Liver (tissue), 8 donors: ENCODE measurements at regions not wholly inside any gene's neighbourhood (a gene's known extent, or its start where the extent isn't known, plus 50 kb on each side); places are given as distances from the start of the nearest gene placed in this dataset.

ENCODE experiments used
- DNase-seq: peaks from one replicate; pipeline ENCODE4 v3.0.0-alpha.2; 2017; ENCODE audit warnings: low spot score
- H3K27ac ChIP-seq, 2 donors: one replicate each; pipeline ENCODE4 v1.7.0; 2013; ENCODE audit warnings: inconsistent platforms in 2 of 2, low read length in 2 of 2, control low read depth in 1 of 2, low read depth in 1 of 2, mild to moderate bottlenecking in 1 of 2
- H3K27me3 ChIP-seq, 4 donors: one replicate each; pipeline versions ENCODE4 v1.6.1 to v1.7.0; 2013; ENCODE audit warnings: low read length in 3 of 4, inconsistent platforms in 1 of 4, mild to moderate bottlenecking in 1 of 4, moderate library complexity in 1 of 4; ENCODE audit not compliant: control insufficient read depth in 4 of 4, insufficient read depth in 4 of 4
- H3K36me3 ChIP-seq, 4 donors: one replicate each; pipeline versions ENCODE4 v1.6.1 to v1.7.0; 2013; ENCODE audit warnings: low read length in 3 of 4, mild to moderate bottlenecking in 3 of 4, low read depth in 1 of 4, moderate library complexity in 1 of 4; ENCODE audit not compliant: control insufficient read depth in 4 of 4, insufficient read depth in 3 of 4
- H3K4me1 ChIP-seq, 4 donors: one replicate each; pipeline versions ENCODE4 v1.6.1 to v1.7.0; 2013; ENCODE audit warnings: low read length in 3 of 4, mild to moderate bottlenecking in 3 of 4, moderate library complexity in 1 of 4; ENCODE audit not compliant: control insufficient read depth in 4 of 4, insufficient read depth in 4 of 4
- H3K4me3 ChIP-seq, 3 donors: one replicate each; pipeline versions ENCODE4 v1.6.1 to v1.7.0; 2013; ENCODE audit warnings: low read length in 3 of 3, control low read depth in 1 of 3, low read depth in 1 of 3, mild to moderate bottlenecking in 1 of 3
- H3K9ac ChIP-seq, 2 donors: one replicate each; pipeline ENCODE4 v1.7.0; 2013; ENCODE audit warnings: low read length in 2 of 2, mild to moderate bottlenecking in 2 of 2, moderate library complexity in 2 of 2, control low read depth in 1 of 2, low read depth in 1 of 2
- H3K9me3 ChIP-seq, 4 donors: one replicate each; pipeline versions ENCODE4 v1.6.1 to v1.7.0; 2013; ENCODE audit warnings: low read length in 3 of 4; ENCODE audit not compliant: control insufficient read depth in 4 of 4
- FOXA2 ChIP-seq: IDR thresholded peaks from 2 replicates; pipeline ENCODE4 v1.6.1; 2016; ENCODE audit warnings: antibody characterized with exemption
- GABPA ChIP-seq, 2 donors: IDR thresholded peaks in 1 of 2; conservative IDR thresholded peaks in 1 of 2; 2 replicates each; pipeline ENCODE4 v1.6.1; 2016; ENCODE audit warnings: antibody characterized with exemption in 2 of 2, mild to moderate bottlenecking in 1 of 2, moderate library complexity in 1 of 2
- HNF4G ChIP-seq: IDR thresholded peaks from 2 replicates; pipeline ENCODE4 v1.6.1; 2016; ENCODE audit warnings: antibody characterized with exemption
- RAD21 ChIP-seq, 2 donors: IDR thresholded peaks; 2 replicates each; pipeline ENCODE4 v1.6.1; 2016; ENCODE audit warnings: antibody characterized with exemption in 2 of 2, mild to moderate bottlenecking in 2 of 2
- WGBS: extraction: QIAGEN DNeasy Blood & Tissue Kit; methylation state at CpG from one replicate; pipeline ENCODE4 v1.1.7; 2013; 5-methylcytosine and 5-hydroxymethylcytosine counted together
- TF ChIP-seq, protein P1 (sequence below): IDR thresholded peaks from 2 replicates; pipeline ENCODE4 v1.6.1; 2016; ENCODE audit warnings: antibody characterized with exemption
- TF ChIP-seq, protein P2 (sequence below): fragments of 150-350 bp; IDR thresholded peaks from 2 replicates; pipeline ENCODE4 v1.5.1; 2017; ENCODE audit warnings: improper control_type of control experiment, low read depth, low read length; ENCODE audit not compliant: missing input control
- TF ChIP-seq, protein P3 (sequence below): IDR thresholded peaks from 2 replicates; pipeline ENCODE4 v1.6.1; 2016; ENCODE audit warnings: antibody characterized with exemption
- donor health status: healthy.
- donor health status: healthy.
- donor health status: healthy.
- donor health status: healthy.
- donor health status: healthy.

DNA sequence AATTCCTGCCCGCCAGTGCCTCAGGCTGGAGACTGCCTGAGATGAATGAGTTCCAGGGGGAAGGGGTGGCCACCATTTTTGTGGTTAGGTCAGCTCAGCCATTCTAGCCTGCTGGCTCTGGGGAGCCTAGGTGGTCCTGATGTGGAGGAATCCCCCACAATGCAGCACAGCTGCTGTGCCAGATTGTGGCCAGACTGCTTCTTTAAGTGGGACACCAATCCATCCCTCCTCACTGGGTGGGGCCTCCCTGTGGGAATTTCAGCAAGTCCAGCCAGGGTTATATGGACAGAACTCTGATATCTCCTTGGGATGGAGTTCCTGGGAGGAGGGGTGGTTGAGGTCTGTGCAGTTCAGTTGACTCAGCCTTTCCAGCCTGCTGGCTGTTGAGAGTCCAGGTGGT lies 51.2 kb upstream of the DAP start:
- Histone ChIP-seq H3K4me1 (no peaks in the 10 kb centered on the region), H3K9me3 (no peaks in the 10 kb centered on the region), H3K9ac (no peak overlapping the region), H3K36me3 (no peaks in the 10 kb centered on the region), H3K27ac (no peak overlapping the region), H3K4me3 (no peak overlapping the region), H3K27me3 (no peaks in the 10 kb centered on the region)
- DNase-seq, result no peak
- 98% methylated on average over 1 of the region's 1 CpG for WGBS
- TF ChIP-seq HNF4G, result no peak
- no peak for TF ChIP-seq RAD21 (IDR thresholded peaks at IDR 0.05)
- TF ChIP-seq, protein P1, sequence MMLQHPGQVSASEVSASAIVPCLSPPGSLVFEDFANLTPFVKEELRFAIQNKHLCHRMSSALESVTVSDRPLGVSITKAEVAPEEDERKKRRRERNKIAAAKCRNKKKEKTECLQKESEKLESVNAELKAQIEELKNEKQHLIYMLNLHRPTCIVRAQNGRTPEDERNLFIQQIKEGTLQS, result no peak
- TF ChIP-seq GABPA (IDR thresholded peaks at IDR 0.05 in 1 of 2, conservative IDR thresholded peaks at IDR 0.05 in 1 of 2), result no peak
- TF ChIP-seq, protein P2, sequence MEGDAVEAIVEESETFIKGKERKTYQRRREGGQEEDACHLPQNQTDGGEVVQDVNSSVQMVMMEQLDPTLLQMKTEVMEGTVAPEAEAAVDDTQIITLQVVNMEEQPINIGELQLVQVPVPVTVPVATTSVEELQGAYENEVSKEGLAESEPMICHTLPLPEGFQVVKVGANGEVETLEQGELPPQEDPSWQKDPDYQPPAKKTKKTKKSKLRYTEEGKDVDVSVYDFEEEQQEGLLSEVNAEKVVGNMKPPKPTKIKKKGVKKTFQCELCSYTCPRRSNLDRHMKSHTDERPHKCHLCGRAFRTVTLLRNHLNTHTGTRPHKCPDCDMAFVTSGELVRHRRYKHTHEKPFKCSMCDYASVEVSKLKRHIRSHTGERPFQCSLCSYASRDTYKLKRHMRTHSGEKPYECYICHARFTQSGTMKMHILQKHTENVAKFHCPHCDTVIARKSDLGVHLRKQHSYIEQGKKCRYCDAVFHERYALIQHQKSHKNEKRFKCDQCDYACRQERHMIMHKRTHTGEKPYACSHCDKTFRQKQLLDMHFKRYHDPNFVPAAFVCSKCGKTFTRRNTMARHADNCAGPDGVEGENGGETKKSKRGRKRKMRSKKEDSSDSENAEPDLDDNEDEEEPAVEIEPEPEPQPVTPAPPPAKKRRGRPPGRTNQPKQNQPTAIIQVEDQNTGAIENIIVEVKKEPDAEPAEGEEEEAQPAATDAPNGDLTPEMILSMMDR, result no peak
- TF ChIP-seq, protein P3, sequence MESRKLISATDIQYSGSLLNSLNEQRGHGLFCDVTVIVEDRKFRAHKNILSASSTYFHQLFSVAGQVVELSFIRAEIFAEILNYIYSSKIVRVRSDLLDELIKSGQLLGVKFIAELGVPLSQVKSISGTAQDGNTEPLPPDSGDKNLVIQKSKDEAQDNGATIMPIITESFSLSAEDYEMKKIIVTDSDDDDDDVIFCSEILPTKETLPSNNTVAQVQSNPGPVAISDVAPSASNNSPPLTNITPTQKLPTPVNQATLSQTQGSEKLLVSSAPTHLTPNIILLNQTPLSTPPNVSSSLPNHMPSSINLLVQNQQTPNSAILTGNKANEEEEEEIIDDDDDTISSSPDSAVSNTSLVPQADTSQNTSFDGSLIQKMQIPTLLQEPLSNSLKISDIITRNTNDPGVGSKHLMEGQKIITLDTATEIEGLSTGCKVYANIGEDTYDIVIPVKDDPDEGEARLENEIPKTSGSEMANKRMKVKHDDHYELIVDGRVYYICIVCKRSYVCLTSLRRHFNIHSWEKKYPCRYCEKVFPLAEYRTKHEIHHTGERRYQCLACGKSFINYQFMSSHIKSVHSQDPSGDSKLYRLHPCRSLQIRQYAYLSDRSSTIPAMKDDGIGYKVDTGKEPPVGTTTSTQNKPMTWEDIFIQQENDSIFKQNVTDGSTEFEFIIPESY, result no peak
- no peak for TF ChIP-seq FOXA2
